Endothelial cell of umbilical vein (primary cell): ENCODE measurements at regions not wholly inside any gene's neighbourhood (a gene's known extent, or its start where the extent isn't known, plus 50 kb on each side); places are given as distances from the start of the nearest gene placed in this dataset.

ENCODE experiments used
- CTCF ChIP-seq, 2 donors: IDR thresholded peaks; 1 replicate in 1 of 2; 2 replicates in 1 of 2; pipeline ENCODE4 v1.5.1; 2011; ENCODE audit warnings: low read length in 2 of 2, mild to moderate bottlenecking in 2 of 2, moderate library complexity in 2 of 2, control low read depth in 1 of 2, inconsistent platforms in 1 of 2, low read depth in 1 of 2; ENCODE audit not compliant: insufficient read depth in 1 of 2; ENCODE audit errors: extremely low read depth in 1 of 2
- EZH2 ChIP-seq: IDR thresholded peaks from 2 replicates; pipeline ENCODE4 v1.6.1; 2012; ENCODE audit warnings: borderline replicate concordance, low read depth, mild to moderate bottlenecking, moderate library complexity, low read length, inconsistent platforms; ENCODE audit not compliant: severe bottlenecking
- FOS ChIP-seq: IDR thresholded peaks from 2 replicates; pipeline ENCODE4 v1.6.1; 2011; ENCODE audit warnings: mild to moderate bottlenecking, low read length, moderate library complexity, borderline replicate concordance; ENCODE audit not compliant: insufficient read depth
- GATA2 ChIP-seq: IDR thresholded peaks from 2 replicates; pipeline ENCODE4 v1.7.0; 2011; ENCODE audit warnings: low read depth, mild to moderate bottlenecking, moderate library complexity, mixed read lengths, low read length; ENCODE audit not compliant: insufficient read length, insufficient read depth
- JUN ChIP-seq: IDR thresholded peaks from 2 replicates; pipeline ENCODE4 v1.6.1; 2011; ENCODE audit warnings: borderline replicate concordance, low read depth; ENCODE audit not compliant: insufficient read length, insufficient read depth
- MAX ChIP-seq: IDR thresholded peaks from 2 replicates; pipeline ENCODE4 v1.6.1; 2011; ENCODE audit not compliant: insufficient read depth, insufficient read length
- MYC ChIP-seq: IDR thresholded peaks from one replicate; pipeline ENCODE4 v1.6.1; 2011; ENCODE audit warnings: mild to moderate bottlenecking, low read depth, low read length
- POLR2A ChIP-seq: IDR thresholded peaks from 2 replicates; pipeline ENCODE4 v1.6.1; 2012; ENCODE audit warnings: low read depth, mild to moderate bottlenecking, control low read depth, low read length
- POLR2AphosphoS5 ChIP-seq: IDR thresholded peaks from 2 replicates; pipeline ENCODE4 v1.6.1; 2012; ENCODE audit warnings: low read depth, mild to moderate bottlenecking, control low read depth, low read length, moderate library complexity; ENCODE audit not compliant: insufficient read depth

GRCh38 chr3:59580499-59580898, 530.7 kb upstream of the CFAP20DC start:
- TF ChIP-seq CTCF (IDR thresholded peaks at IDR 0.05; ENCODE audit: extremely low read depth in 1 of 2, insufficient read depth in 1 of 2, low read depth in 1 of 2, low read length in 2 of 2) (no peak), MAX (no peak), EZH2 (no peak), POLR2AphosphoS5 (no peak), POLR2A (no peak), MYC (no peak), GATA2 (no peak), JUN (no peak), FOS (no peak)
